Natural killer cell treated with Interleukin-12 subunit alpha and Interleukin-12 subunit beta and Interleukin-15 and Interleukin-18, amount 100 ng/mL, for 72 hours (primary cell): ENCODE measurements at regions not wholly inside any gene's neighbourhood (a gene's known extent, or its start where the extent isn't known, plus 50 kb on each side); places are given as distances from the start of the nearest gene placed in this dataset.

Experiments
- ATAC-seq, 2 donors: fragments of 150-1000 bp; cut with Tn5 transposase in 1 of 2; sonication (Bioruptor Pico), chemical (Tn5 transposase) in 1 of 2; 2 replicates each; pipeline ENCODE4 v1.10.0; 2021
- DNase-seq: peaks from one replicate; pipeline ENCODE4 v3.0.0; 2022; ENCODE audit warnings: low spot score
- H3K27ac Mint-ChIP-seq, 2 donors: 1 replicate in 1 of 2; 2 replicates in 1 of 2; pipeline ENCODE4 v1.8.0; 2022; ENCODE audit warnings: mixed read lengths in 2 of 2, mild to moderate bottlenecking in 1 of 2, moderate library complexity in 1 of 2
- H3K27me3 Mint-ChIP-seq, 2 donors: 1 replicate in 1 of 2; 2 replicates in 1 of 2; pipeline ENCODE4 v1.8.0; 2022; ENCODE audit warnings: mixed read lengths in 2 of 2
- H3K36me3 Mint-ChIP-seq: one replicate; pipeline ENCODE4 v1.8.0; 2022; ENCODE audit warnings: mixed read lengths
- H3K4me1 Mint-ChIP-seq, 2 donors: 1 replicate in 1 of 2; 2 replicates in 1 of 2; pipeline ENCODE4 v1.8.0; 2022; ENCODE audit warnings: low read depth in 2 of 2, mixed read lengths in 2 of 2, mild to moderate bottlenecking in 1 of 2
- H3K4me3 Mint-ChIP-seq: one replicate; pipeline ENCODE4 v1.8.0; 2022; ENCODE audit warnings: mixed read lengths
- H3K9me3 Mint-ChIP-seq: 2 replicates; pipeline ENCODE4 v1.8.0; 2022; ENCODE audit warnings: mixed read lengths

DNA sequence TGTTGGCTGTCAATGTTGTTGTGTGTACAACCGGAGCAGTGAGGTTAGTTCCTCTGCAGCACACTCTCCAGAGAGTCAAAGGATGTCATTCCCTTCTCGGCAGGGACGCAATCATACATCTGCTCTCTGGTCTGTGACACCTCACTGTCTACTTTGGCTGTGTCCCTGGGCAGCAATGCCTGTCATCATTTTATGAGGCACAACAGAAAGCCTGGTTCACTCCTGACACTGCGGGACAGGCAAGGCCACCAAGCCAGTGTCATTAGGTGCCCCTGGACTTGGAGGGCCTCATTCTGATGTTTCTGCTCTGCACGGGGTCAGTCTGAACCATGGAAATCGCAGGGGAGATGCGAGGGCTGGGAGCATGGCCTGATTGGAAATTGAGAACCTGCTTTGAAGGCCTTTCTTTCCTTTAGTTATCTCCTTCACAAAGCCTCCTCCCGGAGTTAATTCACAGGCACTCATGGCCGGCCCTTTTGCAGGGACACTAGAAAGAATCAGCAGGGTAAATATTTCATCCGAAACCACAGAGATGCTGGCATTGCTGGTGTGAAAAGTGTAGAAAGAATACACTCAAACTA lies 284.4 kb downstream of the ZNF536 start:
- H3K36me3 Mint-ChIP-seq: no peaks in the 10 kb centered on the region
- H3K27ac Mint-ChIP-seq: no peak overlapping the region
- no peak for ATAC-seq
- H3K4me3 Mint-ChIP-seq: no peak overlapping the region
- H3K4me1 Mint-ChIP-seq: no peaks in the 10 kb centered on the region
- no peaks in the 10 kb centered on the region for H3K9me3 Mint-ChIP-seq
- H3K27me3 Mint-ChIP-seq: peaks cover 13 to 18% of the 10 kb centered on the region in 2 donors
- DNase-seq: no peak

DNA sequence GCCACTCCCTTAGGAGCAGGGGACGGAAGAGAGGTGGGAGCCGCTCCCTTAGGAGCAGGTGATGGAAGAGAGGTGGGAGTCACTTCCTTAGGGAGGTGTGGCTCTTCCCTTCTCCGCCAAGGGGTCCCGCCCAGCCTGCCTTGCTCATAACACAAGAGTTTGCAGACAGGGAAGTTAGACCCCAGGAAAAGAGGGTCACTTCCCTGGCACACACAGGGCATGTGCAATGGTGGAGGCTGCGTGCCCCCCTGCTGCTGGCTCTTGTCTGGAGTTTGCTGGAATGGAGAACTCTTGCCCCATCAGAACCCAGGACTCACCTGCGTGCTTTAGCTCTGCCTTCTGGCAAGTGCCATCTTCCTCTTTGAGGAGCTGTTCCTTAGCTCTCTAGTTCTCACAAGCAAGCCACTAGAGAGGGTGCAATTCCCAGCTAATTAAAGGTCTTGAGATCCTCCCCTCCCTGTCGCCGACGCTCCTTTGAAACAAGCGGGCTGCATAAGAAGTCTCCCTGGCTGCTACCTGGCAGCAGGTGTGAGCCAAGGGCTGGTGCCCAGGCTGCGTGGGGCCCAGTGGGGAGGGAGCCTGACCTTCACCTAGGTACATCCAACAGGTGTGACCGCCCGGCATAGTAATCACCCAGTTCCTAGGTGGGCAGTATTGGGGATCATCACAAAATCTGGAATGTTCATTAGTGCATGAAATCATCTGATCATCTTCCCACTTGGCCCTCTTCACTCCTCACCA lies 281.6 kb downstream of the ZNF536 start:
- peaks cover 16 to 24% of the 10 kb centered on the region in 2 donors for H3K27me3 Mint-ChIP-seq
- DNase-seq (no peak), ATAC-seq (peak in 1 of 2 donors; percentile 37)
- no peaks in the 10 kb centered on the region for H3K36me3 Mint-ChIP-seq
- no peak overlapping the region for H3K27ac Mint-ChIP-seq
- no peak overlapping the region for H3K4me3 Mint-ChIP-seq
- H3K4me1 Mint-ChIP-seq: no peaks in the 10 kb centered on the region
- H3K9me3 Mint-ChIP-seq: no peaks in the 10 kb centered on the region

DNA sequence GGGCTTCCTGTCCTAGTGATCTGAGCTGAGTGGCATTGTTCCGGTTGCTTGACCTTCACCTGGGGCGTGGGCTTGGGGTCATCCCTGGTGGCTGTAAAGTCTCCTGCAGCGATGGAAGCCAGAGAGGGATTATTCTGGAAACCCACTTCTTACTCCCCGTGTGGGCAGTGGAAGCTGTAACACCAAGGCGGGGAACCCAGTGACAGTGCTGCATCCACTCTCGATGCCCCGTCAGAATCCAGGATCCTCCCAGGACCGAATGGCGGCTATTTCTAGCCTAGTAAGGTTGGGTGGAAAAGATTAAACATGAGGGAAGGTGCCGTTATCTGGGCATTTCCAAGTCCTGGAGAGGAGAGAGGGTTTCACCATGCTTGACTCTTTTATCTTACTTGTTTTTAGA lies 280.6 kb downstream of the ZNF536 start:
- Mint-ChIP-seq H3K27ac (no peak overlapping the region), H3K36me3 (no peaks in the 10 kb centered on the region), H3K27me3 (peaks cover 19 to 35% of the 10 kb centered on the region in 2 donors), H3K4me3 (no peak overlapping the region), H3K9me3 (no peaks in the 10 kb centered on the region), H3K4me1 (no peaks in the 10 kb centered on the region)
- DNase-seq: no peak
- no peak for ATAC-seq

DNA sequence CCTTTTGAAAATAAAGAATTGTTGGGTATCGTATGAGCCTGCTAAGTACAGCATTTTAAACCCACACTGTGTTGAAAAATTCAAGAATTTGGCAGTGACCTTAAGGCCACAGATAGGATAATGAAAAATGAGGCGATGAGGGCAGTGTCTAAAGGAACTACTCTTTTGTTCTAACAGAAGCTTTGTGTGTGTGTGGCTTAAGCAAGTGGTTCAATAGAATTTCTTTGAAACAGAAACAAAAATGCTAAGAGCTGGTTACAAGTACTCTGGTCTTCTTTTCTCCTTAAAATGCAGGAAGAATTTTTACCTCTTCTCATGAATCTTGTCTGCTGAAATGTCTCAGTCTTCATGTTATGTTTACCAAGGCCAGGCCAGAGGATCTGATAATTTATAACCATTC lies 279.5 kb downstream of the ZNF536 start:
- Mint-ChIP-seq H3K27ac (no peak overlapping the region), H3K27me3 (peaks cover 15 to 45% of the 10 kb centered on the region in 2 donors), H3K4me3 (no peak overlapping the region), H3K9me3 (no peaks in the 10 kb centered on the region), H3K36me3 (no peaks in the 10 kb centered on the region), H3K4me1 (no peaks in the 10 kb centered on the region)
- ATAC-seq: no peak
- no peak for DNase-seq

DNA sequence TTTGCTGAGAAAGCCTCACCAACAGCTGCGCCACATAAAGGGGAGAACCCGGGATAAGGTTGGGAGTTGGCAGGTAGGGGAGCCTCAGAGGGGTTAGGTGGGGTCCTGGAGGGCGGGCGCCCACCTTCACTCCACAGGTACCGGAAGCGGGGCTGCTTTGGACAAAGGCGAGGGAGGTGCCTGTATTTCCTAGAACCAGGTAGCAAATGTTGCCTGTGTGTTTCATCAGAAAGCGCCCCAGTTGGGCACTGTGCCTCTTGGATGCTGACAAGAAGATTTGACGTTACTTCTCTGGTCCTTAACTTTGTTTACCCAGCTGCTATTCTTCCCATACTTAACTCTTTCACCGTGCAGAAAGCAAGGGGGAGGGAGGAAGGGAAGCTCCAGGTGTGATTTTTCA lies 278.9 kb downstream of the ZNF536 start:
- no peak overlapping the region for H3K4me3 Mint-ChIP-seq
- H3K27ac Mint-ChIP-seq: no peak overlapping the region
- no peak for DNase-seq
- ATAC-seq: no peak
- no peaks in the 10 kb centered on the region for H3K9me3 Mint-ChIP-seq
- H3K27me3 Mint-ChIP-seq: peaks cover 18 to 46% of the 10 kb centered on the region in 2 donors
- H3K36me3 Mint-ChIP-seq: no peaks in the 10 kb centered on the region
- H3K4me1 Mint-ChIP-seq: no peaks in the 10 kb centered on the region

DNA sequence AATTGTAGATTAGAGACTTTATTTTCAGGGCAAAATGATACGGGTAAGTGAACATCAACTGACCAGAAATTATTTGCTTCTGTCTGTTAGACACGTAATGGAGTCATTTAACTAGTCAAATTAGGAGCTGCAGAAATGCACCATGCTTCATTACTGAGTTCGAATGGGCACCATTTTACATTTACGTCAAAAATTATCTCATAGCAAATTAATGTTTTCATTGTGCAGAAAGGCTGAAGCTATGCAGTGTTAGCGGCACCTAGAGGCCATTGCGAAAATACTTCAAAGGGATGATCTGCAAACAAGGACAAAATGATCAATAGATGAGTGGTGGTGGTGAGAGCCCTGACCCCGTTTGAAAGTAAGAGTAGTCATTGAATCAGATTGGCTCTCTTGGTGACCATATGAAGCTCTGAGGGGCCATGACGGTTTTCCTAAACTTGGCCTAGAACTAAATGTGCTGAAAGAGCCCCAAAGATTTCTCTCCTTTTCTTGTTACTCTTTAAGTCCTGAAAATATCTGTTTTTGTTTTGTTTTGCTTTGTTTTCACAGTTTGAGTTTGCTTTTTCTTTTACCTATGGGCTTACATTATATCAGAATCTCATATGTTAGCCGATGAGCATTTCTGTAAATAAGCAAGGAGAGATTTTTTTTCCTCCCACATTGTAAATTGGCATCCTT lies 277.9 kb downstream of the ZNF536 start:
- Mint-ChIP-seq H3K4me1 (no peaks in the 10 kb centered on the region), H3K9me3 (no peaks in the 10 kb centered on the region), H3K27me3 (peaks cover 19 to 41% of the 10 kb centered on the region in 2 donors), H3K4me3 (no peak overlapping the region), H3K27ac (no peak overlapping the region), H3K36me3 (no peaks in the 10 kb centered on the region)
- ATAC-seq: no peak
- no peak for DNase-seq

DNA sequence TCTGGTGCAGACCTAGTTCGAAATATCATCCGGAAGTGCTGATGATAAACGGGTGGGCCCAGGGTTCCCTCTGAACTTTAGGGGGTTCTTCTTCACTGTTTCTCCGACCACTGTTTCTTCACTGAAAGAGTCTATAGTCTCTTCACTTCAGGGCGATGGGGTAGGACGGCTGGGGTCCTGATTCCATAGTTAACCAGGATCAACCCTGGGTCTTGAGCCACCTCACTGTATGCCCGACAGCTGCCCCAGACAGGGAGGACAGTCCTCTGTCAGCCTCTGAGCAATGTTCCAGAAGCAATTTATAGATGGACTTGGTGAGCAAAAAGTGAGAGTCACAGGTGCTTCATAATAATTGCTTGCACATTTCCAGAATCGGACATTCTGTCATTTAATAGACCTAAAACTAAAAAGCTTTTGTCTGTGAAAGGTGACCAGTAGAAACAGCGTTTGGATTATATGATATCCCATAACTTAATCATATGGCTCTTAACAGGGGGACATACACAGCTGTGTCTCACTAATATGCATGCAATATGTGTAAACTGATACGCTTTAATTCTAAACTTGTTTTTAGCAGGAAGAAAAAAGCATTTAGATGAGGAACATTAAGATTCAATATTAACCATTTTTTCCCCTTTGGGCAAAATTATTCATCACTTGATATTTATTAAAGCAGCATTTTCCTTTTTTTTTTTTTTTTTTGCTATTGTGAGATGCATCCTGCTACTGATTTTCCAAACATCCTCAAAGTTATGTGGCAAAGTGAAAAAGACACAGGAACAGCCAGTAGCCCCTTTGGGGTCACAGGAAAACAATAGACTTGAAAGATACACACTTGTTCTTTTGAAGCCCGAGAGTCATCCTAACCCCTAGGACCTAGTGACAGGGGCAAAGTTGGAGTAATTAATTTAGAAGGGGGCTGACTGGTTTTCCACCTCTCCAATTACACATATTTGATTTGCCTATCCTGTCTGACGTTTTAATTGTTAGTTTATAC lies 277.0 kb downstream of the ZNF536 start:
- Mint-ChIP-seq H3K9me3 (no peaks in the 10 kb centered on the region), H3K27me3 (peaks cover 19 to 40% of the 10 kb centered on the region in 2 donors), H3K27ac (no peak overlapping the region), H3K4me1 (no peaks in the 10 kb centered on the region), H3K4me3 (no peak overlapping the region), H3K36me3 (no peaks in the 10 kb centered on the region)
- no peak for DNase-seq
- no peak for ATAC-seq

DNA sequence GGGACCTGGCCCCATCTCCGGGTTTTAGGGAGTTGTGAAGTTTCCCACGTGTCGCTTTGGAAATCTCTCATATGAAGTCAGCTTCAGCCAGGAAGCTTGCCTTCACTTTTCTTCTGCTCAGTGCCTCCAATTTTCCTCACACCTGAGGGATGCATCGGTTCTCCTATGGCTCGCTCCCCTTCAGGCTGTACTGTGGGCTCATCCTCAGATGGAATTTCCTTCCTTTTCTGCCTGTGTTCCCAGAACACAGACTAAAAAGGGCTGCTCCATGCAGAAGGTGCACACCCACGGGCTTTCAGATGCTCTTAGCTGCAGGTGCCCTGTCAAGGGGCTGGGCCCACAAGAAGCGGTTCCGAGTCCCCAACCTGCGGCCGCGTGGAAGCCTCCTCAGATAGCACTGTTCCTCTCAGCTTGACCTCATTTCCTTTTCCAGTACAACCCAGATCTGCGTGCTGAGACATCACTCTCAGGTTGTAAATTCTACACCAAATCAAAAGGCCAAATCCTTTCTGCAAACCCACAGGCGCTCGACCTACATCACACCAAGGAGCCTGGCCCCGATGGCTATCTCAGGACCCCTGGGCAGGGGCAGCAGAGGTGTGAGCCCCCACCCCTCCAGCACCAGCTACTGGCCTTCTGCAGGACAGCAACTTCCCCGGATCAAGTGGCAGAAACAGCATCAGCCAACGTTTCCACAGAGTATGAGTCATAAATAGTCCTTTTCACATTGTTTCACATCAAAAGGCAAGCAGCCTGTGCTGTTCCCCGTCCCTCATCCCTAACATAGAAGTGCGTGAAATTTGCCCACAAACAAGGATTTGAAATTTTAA lies 275.9 kb downstream of the ZNF536 start:
- DNase-seq (no peak), ATAC-seq (no peak)

DNA sequence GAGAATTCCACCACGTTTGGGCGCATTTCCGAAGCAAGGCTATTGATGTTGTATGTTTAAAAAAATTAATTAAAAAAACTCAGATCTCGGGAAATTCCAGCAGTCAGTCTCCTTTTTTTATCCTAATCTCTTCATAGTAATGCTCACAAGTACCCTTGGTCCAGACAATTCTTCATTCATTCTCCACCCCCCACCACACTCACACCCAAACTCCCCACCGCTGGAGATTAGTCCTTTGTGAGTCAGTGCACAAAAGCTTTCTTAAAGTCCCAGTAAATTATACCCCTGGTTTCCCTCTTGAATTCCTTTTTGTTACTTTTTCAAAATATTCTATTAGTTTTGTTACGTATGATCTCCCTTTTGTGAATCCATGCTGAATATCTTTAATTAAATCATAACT lies 274.6 kb downstream of the ZNF536 start:
- Mint-ChIP-seq H3K27ac (no peak overlapping the region), H3K4me1 (no peaks in the 10 kb centered on the region), H3K4me3 (no peak overlapping the region), H3K9me3 (no peaks in the 10 kb centered on the region), H3K27me3 (peaks cover 20 to 40% of the 10 kb centered on the region in 2 donors), H3K36me3 (no peaks in the 10 kb centered on the region)
- no peak for DNase-seq
- no peak for ATAC-seq

More for the DNA sequence above, 275.9 kb downstream of the ZNF536 start:
- Mint-ChIP-seq H3K27me3 (peaks cover 20 to 40% of the 10 kb centered on the region in 2 donors), H3K9me3 (no peaks in the 10 kb centered on the region), H3K4me3 (no peak overlapping the region), H3K36me3 (no peaks in the 10 kb centered on the region), H3K4me1 (no peaks in the 10 kb centered on the region), H3K27ac (no peak overlapping the region)

DNA sequence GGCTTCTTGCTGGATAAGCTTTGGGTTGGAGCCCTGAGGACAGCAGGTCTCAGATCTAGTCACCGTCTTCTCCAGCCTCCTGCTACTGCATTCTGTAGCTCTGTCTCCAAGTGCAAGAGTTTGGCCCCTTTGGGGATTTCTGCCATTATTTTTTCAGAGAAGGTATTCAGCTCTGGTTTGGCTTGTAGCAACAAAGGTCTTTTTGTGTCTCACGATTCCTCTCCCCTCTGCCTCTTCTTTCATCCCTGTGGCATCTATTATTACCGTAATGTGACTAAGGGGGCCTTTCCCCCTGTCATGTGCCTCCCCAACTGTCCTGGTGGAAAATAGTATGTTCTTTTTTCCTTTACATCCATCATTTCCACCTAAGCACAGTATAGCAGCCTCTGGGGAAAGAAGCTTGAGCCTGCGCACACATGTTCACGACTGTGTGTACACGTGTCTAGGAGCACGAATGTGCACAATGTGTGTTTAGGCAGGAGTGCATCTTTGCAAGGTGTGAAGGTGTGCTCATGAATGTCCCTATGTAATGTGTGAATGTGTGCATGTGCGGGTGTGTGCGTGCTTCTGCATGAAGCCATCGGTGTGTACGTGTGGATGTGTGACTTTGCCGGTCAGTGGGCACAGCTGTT lies 273.9 kb downstream of the ZNF536 start:
- no peak overlapping the region for H3K4me3 Mint-ChIP-seq
- H3K27ac Mint-ChIP-seq: no peak overlapping the region
- H3K36me3 Mint-ChIP-seq: no peaks in the 10 kb centered on the region
- H3K9me3 Mint-ChIP-seq: no peaks in the 10 kb centered on the region
- no peak for DNase-seq
- no peaks in the 10 kb centered on the region for H3K4me1 Mint-ChIP-seq
- no peak for ATAC-seq
- peaks cover 20 to 40% of the 10 kb centered on the region in 2 donors for H3K27me3 Mint-ChIP-seq

DNA sequence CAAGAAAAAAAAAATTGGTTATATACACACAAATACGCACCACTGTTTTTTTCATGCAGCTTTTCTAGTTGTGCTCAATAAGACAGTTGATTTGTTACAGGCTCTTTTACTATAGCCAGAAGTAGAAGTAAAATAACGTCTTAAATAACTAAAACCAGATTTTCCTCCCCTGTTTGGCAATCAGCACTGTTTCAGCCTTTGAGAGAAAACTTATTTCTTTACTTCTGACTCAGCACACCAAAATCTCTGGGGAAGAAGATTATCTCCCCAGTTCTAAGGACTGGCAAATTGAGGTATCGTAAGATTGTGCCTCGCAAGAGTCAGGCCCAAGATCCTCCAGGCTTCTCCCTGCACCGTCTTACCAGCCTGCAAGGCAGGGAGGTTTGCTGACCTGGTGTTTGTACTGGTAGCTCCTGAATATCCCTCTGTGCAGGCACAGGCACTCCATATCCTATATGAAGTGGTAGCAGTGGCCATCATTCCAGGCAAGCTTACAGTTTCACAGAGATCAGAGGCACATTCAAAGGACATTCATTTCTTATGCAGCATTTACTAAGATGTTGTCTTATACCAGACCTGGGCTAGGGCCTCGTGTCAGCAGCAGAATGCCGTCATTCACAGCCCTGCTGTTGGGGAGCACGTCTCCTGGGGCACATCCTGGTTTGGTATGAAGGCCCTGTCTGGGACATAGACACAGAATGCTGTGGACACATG lies 268.2 kb downstream of the ZNF536 start:
- ATAC-seq: no peak
- Mint-ChIP-seq H3K4me3 (no peak overlapping the region), H3K27ac (no peak overlapping the region), H3K27me3 (peaks cover 0 to 2% of the 10 kb centered on the region in 2 donors), H3K4me1 (no peaks in the 10 kb centered on the region), H3K9me3 (no peaks in the 10 kb centered on the region), H3K36me3 (no peaks in the 10 kb centered on the region)
- no peak for DNase-seq

DNA sequence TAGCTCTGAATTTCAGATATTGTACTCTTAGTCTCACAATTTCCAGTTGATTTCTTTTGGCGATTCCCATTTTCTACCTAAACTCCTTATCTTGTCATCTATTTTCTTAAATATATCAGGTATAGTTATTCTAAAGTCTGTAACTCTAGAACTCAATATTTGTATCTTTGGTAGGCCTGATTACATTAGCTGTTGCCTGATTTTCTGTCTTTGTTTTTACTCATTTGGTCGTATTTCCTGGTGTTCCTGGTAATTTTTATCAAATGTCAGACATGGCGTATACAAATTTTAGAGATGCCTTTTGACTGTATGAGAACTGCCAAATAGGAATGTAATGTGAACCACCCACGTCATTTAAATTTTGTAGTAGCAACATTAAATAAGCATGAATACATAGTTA lies 266.7 kb downstream of the ZNF536 start:
- H3K36me3 Mint-ChIP-seq: no peaks in the 10 kb centered on the region
- H3K4me3 Mint-ChIP-seq: no peak overlapping the region
- no peaks in the 10 kb centered on the region for H3K4me1 Mint-ChIP-seq
- DNase-seq: no peak
- ATAC-seq: no peak
- H3K27me3 Mint-ChIP-seq: peaks cover 0 to 5% of the 10 kb centered on the region in 2 donors
- H3K27ac Mint-ChIP-seq: no peak overlapping the region
- no peaks in the 10 kb centered on the region for H3K9me3 Mint-ChIP-seq
